Endometrial microvascular endothelial cells (primary cell): ENCODE measurements at regions not wholly inside any gene's neighbourhood (a gene's known extent, or its start where the extent isn't known, plus 50 kb on each side); places are given as distances from the start of the nearest gene placed in this dataset.

Experiments
- in situ Hi-C: cut with HindIII; loops from 2 replicates; pipeline ENCODE4 v1.10.0; 2017; ENCODE audit warnings: low sequenced_read_pairs, low pct_unique_long_range_greater_than_20kb; ENCODE audit errors: inconsistent ontology term

- in situ Hi-C loops = no loop called here
Measured at GRCh38 chr2:13916066-13916465, 716.5 kb upstream of the LRATD1 start.

GRCh38 chr2:13917958-13918357, 714.6 kb upstream of the LRATD1 start:
- in situ Hi-C loops = no loop called here

DNA sequence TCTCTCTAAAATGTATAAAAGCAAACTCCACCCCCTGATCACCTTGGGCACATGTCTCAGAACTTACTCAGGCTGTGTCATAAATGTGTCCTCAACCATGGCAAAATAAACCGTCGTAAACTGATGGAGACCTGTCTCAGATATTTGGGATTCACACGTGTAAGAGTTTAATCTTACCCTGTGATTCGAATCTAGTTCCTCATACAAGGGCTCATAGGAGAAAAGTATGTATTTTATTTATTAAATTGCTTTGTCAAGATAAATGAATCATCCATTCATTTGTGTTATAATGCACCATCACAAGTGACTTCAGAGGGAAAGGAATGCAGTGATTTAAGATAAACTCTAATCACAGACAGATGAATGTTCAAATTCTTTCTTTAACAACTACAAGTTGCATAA, 712.5 kb upstream of the LRATD1 start:
- in situ Hi-C loops = no loop called here

DNA sequence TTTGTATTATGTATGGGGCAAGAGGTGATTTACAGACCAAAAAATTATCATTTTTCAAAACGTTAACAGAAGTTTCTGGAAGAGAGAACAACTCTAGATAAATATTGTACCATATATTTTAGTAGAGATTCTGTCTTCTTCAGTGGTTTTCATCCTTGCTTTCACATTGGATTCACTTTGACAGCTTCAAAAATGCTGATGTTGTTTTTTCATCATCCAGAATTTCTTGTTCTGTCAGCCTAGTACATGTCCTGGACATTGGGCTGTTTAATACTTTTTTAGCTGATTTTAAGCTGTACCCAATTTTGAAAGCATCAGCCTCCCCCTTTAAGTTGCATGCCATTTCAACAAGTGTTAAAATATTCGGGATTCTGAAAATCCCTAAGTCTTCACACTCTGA, 711.3 kb upstream of the LRATD1 start:
- in situ Hi-C loops = no loop called here

- in situ Hi-C loops = no loop called here
Measured at GRCh38 chr2:13923823-13924222, 708.7 kb upstream of the LRATD1 start.

GRCh38 chr2:13942111-13942510, 690.4 kb upstream of the LRATD1 start:
- in situ Hi-C loops = no loop called here

- in situ Hi-C loops = no loop called here
Measured at GRCh38 chr2:13950761-13951160, 681.8 kb upstream of the LRATD1 start.

- in situ Hi-C loops = no loop called here
Measured at GRCh38 chr2:13968811-13969210, 663.7 kb upstream of the LRATD1 start.

- in situ Hi-C loops = no loop called here
Measured at GRCh38 chr2:13986119-13986720, 646.3 kb upstream of the LRATD1 start.

GRCh38 chr2:13996527-13996926, 636.0 kb upstream of the LRATD1 start:
- in situ Hi-C loops = no loop called here

DNA sequence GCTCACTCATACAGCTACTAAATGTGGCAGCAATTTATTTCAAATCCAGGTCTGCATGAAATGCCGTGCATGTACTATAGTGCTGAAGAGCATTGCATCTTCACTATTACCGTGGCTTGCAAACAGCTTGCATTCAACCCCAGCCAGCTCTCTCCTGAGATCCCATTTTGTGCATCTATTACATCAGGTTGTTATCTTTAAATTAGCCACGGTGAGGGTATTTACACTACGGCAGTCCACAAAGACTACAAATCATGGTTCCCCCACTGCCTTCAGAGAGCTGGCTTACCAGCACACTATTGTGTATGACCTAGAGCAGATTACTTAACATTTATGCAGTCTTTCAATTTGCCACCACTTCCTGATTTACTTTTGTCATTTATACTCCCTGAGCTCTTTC, 621.3 kb upstream of the LRATD1 start:
- in situ Hi-C loops = no loop called here

DNA sequence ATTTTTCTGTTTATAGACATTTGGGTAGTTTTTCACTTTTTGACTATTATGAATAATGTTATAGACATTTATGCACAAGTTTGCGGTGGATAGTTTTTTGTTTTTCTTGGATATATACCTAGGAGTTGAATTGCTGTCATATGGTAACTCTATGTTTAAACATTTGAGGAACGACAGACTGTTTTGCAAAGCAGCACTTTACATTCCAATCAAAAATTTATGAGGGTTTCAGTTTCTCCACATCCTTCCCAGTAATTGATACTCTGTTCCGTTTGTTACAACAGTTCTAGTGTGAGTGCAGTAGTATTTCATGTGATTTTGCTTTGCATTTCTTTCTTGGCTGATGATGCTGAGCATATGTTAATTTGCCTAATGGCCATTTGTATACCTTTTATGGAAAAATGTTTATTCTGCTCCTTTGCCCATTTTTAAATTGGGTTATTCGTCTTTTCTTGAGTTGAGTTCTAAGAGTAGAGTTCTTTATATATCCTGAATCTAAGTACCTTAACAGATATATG, 617.3 kb upstream of the LRATD1 start:
- in situ Hi-C loops = no loop called here

DNA sequence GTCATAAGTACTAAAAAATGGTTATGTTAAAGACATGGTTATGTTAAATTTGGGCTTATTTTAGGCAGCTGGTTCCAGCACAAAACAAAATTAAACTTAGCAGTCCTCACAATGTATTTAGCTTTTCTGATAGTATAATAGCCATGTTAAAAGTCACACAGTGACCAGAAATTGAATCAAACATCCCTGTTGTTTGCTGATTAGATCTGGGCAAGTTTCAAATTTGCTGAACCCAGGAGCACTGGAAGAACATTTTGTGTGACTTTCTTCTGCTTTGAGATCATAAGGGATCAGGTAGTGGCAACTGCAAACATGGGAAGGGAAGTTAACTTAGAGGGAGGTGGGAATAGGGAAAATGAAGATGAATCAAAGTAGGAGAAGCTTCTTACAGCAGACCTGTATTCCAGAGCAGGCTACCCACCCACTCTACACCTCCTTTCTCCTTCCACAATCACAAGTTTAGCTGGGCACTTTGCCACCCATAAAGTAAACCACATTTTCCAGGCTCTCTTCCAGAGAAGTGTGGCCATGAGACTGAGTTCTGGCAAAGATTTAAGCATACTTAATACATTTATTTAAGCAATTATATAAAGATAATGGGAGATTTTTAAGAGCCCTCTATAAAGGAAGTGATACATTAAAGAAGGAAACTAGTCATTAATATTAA, 616.1 kb upstream of the LRATD1 start:
- in situ Hi-C loops = no loop called here

DNA sequence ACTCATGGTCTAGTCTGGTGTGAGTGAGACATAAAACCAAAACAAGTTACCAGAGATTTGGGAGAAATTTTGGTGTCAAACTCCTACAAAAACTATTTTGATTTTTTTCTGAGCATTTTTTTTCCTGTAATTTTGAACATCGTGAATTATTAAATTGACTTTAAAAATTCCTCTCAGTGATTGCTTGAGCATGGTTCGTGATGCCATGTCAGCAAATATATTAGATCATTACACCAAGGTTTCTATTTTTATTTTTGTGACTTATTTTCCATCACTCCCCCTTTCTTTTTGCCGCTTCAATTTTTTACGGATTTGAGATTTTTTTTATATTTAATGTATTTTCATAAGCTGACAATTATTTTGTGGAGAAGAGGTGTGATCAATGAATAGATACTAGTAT, 613.9 kb upstream of the LRATD1 start:
- in situ Hi-C loops = no loop called here

DNA sequence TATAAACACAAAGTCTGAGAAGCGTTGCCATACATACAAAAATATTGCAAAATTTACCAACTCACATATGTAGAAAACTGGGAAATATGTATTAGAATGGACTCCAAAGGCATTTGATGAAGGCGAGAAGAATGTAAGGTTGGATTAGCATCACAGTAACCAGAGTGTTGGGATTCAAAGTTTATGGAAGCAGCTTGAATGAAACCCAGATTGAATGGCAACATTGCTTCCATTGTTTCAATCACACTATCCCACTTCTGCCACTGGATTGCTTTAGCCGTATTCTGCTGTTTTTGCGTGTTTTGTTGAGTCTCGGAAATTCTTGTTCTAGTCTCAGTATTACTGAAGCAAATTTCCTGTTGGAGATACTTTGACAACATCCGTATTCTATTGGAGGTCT, 609.0 kb upstream of the LRATD1 start:
- in situ Hi-C loops = no loop called here

DNA sequence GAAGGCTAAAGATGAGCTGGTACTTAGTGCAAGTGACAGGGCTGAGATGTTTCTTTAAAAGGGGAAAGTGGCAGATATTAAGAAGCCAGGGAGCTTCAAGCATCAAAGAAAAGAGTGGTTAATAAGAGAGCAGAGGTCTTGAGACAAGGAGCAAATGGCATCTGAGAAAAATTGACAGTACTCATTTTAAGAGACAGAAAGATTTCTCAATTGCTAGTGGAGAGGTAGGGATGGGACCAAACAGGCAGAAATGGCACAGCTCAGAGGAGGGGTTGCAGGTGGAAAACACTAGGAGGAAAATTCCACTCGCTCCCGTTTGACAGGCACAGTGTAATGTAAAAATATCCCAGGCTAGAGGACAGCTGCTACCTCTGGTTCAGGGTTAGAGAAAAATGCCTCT, 593.4 kb upstream of the LRATD1 start:
- in situ Hi-C loops = no loop called here

- in situ Hi-C loops = no loop called here
Measured at GRCh38 chr2:14047491-14047890, 585.0 kb upstream of the LRATD1 start.

- in situ Hi-C loops = no loop called here
Measured at GRCh38 chr2:14051401-14051800, 581.1 kb upstream of the LRATD1 start.

DNA sequence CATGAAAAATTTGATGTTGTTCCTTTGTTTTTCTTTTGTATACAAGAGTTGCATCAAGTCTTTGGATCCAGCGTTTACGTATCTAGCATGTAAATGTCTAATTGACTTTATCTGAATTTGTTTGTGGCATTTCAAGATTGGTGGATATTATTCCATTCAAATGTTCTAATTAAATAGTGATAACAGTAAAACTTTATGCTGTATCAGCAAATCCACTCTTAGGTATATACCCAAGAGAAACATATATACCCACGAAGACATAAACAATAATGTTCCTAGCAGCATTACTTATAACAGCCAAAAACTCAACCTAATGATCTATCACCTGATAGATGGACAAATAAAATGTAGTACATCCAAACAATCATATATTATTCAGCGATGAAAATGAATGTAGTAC, 579.4 kb upstream of the LRATD1 start:
- in situ Hi-C loops = no loop called here

DNA sequence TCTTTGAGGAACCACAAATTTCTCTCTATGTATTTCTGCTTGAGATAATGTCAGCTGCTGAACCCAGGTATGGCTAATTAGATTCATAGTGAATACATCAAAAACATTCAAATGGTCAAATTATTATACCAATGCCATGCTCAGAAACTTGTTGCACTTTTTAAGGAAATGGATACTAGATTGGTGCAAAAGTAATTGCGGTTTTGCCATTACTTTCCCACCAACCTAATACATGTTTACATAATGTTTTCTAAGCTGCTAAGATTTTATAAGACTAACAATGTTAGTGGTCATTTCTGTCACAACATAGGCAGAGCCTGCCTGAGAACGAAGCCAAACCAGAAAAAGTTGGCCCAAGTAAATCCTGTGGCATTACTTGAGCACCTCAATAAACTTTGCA, 568.2 kb upstream of the LRATD1 start:
- in situ Hi-C loops = no loop called here

GRCh38 chr2:14072338-14072737, 560.2 kb upstream of the LRATD1 start:
- in situ Hi-C loops = no loop called here
